Right kidney (tissue), 1 donor: ENCODE measurements at regions not wholly inside any gene's neighbourhood (a gene's known extent, or its start where the extent isn't known, plus 50 kb on each side); places are given as distances from the start of the nearest gene placed in this dataset.
"Not testable (repeated sequence)": the region's sequence is repeated elsewhere in the genome, so short reads cannot be mapped to it uniquely, and the experiment has no call there.

Experiments
- DNase-seq: peaks from one replicate; pipeline ENCODE4 v3.0.0-alpha.2; 2016

GRCh38 chr9:30575691-30576090, 1808.8 kb upstream of the ACO1 start:
- no peak for DNase-seq

- DNase-seq, result no peak
These were observed 1804.6 kb upstream of the ACO1 start for GRCh38 chr9:30579810-30580209.

- no peak for DNase-seq
These were observed 1802.2 kb upstream of the ACO1 start for GRCh38 chr9:30582240-30582639.

GRCh38 chr9:30584559-30584958, 1799.9 kb upstream of the ACO1 start:
- no peak for DNase-seq

- no peak for DNase-seq
These were observed 1793.0 kb upstream of the ACO1 start for GRCh38 chr9:30591461-30591860.

- DNase-seq, result no peak
These were observed 1786.8 kb upstream of the ACO1 start for GRCh38 chr9:30597608-30598007.

GRCh38 chr9:30605936-30606335, 1778.5 kb upstream of the ACO1 start:
- DNase-seq, result no peak

- DNase-seq, result no peak
These were observed 1774.7 kb upstream of the ACO1 start for GRCh38 chr9:30609713-30610112.

- not testable (repeated sequence) for DNase-seq
These were observed 1767.7 kb upstream of the ACO1 start for GRCh38 chr9:30616782-30617181.

- no peak for DNase-seq
These were observed 1761.9 kb upstream of the ACO1 start for GRCh38 chr9:30622561-30622960.

- peak; percentile 4 for DNase-seq
These were observed 1755.4 kb upstream of the ACO1 start for GRCh38 chr9:30628915-30629567.

- DNase-seq, result no peak
These were observed 1754.0 kb upstream of the ACO1 start for GRCh38 chr9:30630459-30630858.

- not testable (repeated sequence) for DNase-seq
These were observed 1737.8 kb upstream of the ACO1 start for GRCh38 chr9:30646639-30647038.

- no peak for DNase-seq
These were observed 1722.5 kb upstream of the ACO1 start for GRCh38 chr9:30661925-30662324.

- no peak for DNase-seq
These were observed 1713.5 kb upstream of the ACO1 start for GRCh38 chr9:30670805-30671562.

GRCh38 chr9:30673132-30673531, 1711.3 kb upstream of the ACO1 start:
- DNase-seq, result no peak

- no peak for DNase-seq
These were observed 1707.8 kb upstream of the ACO1 start for GRCh38 chr9:30676651-30677050.

- no peak for DNase-seq
These were observed 1707.2 kb upstream of the ACO1 start for GRCh38 chr9:30677221-30677620.

- DNase-seq, result no peak
These were observed 1695.6 kb upstream of the ACO1 start for GRCh38 chr9:30688801-30689200.

GRCh38 chr9:30697958-30698357, 1686.5 kb upstream of the ACO1 start:
- no peak for DNase-seq

- no peak for DNase-seq
These were observed 1672.9 kb upstream of the ACO1 start for GRCh38 chr9:30711591-30711990.

GRCh38 chr9:30713243-30713642, 1671.2 kb upstream of the ACO1 start:
- DNase-seq, result no peak

GRCh38 chr9:30714389-30714788, 1670.1 kb upstream of the ACO1 start:
- DNase-seq, result no peak

- DNase-seq, result no peak
These were observed 1666.0 kb upstream of the ACO1 start for GRCh38 chr9:30718483-30718882.
